Activated naive CD8-positive, alpha-beta T cell (primary cell): ENCODE measurements at regions not wholly inside any gene's neighbourhood (a gene's known extent, or its start where the extent isn't known, plus 50 kb on each side); places are given as distances from the start of the nearest gene placed in this dataset.
"Not testable (repeated sequence)": the region's sequence is repeated elsewhere in the genome, so short reads cannot be mapped to it uniquely, and the experiment has no call there.

Experiments
- H3K27ac Mint-ChIP-seq: one replicate; pipeline ENCODE4 v1.8.0; 2021; ENCODE audit warnings: mixed read lengths
- H3K27me3 Mint-ChIP-seq: one replicate; pipeline ENCODE4 v1.8.0; 2021; ENCODE audit warnings: mixed read lengths
- H3K36me3 Mint-ChIP-seq: one replicate; pipeline ENCODE4 v1.8.0; 2021; ENCODE audit warnings: mixed read lengths
- H3K4me1 Mint-ChIP-seq: one replicate; pipeline ENCODE4 v1.8.0; 2021; ENCODE audit warnings: low read depth, mixed read lengths
- H3K4me3 Mint-ChIP-seq: one replicate; pipeline ENCODE4 v1.8.0; 2021; ENCODE audit warnings: mild to moderate bottlenecking, mixed read lengths
- H3K9me3 Mint-ChIP-seq: one replicate; pipeline ENCODE4 v1.8.0; 2021; ENCODE audit warnings: low read depth, mixed read lengths

- H3K4me3 Mint-ChIP-seq: no peak overlapping the region
- no peaks in the 10 kb centered on the region for H3K27me3 Mint-ChIP-seq
- H3K9me3 Mint-ChIP-seq: no peaks in the 10 kb centered on the region
- no peak overlapping the region for H3K27ac Mint-ChIP-seq
- peaks cover 5% of the 10 kb centered on the region for H3K4me1 Mint-ChIP-seq
- no peaks in the 10 kb centered on the region for H3K36me3 Mint-ChIP-seq
These were observed 91.4 kb upstream of the NAMPT start for GRCh38 chr7:106376026-106376799.

- Mint-ChIP-seq H3K27ac (no peak overlapping the region), H3K27me3 (no peaks in the 10 kb centered on the region), H3K36me3 (no peaks in the 10 kb centered on the region), H3K9me3 (no peaks in the 10 kb centered on the region), H3K4me3 (no peak overlapping the region), H3K4me1 (peaks cover 5% of the 10 kb centered on the region)
These were observed 90.7 kb upstream of the NAMPT start for GRCh38 chr7:106375499-106375898.

GRCh38 chr7:106374437-106374836, 89.7 kb upstream of the NAMPT start:
- no peak overlapping the region for H3K27ac Mint-ChIP-seq
- H3K36me3 Mint-ChIP-seq: no peaks in the 10 kb centered on the region
- H3K4me1 Mint-ChIP-seq: peaks cover 5% of the 10 kb centered on the region
- no peaks in the 10 kb centered on the region for H3K9me3 Mint-ChIP-seq
- no peak overlapping the region for H3K4me3 Mint-ChIP-seq
- H3K27me3 Mint-ChIP-seq: no peaks in the 10 kb centered on the region

GRCh38 chr7:106372595-106373318, 88.0 kb upstream of the NAMPT start:
- Mint-ChIP-seq H3K4me1 (peaks cover 6% of the 10 kb centered on the region), H3K4me3 (no peak overlapping the region), H3K27me3 (no peaks in the 10 kb centered on the region), H3K27ac (no peak overlapping the region), H3K36me3 (no peaks in the 10 kb centered on the region), H3K9me3 (no peaks in the 10 kb centered on the region)

DNA sequence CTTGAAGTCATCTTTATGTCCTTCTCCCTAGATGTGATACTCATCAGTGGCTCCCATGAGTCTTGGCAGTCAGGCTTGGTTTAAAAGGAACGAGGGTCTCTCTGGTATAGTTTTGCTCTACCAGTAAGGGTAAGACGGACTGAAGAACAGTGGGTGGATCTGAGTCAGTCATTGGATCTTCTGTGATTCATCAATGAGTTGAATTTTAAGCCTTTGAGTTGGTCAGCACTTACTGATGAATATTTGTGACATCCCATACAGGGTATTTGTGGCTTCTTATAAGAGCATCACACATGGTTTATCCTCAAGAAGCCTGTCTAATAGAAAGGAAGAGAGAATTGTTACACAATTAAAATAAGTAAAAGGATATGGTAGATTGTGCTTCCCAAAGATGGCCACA, 87.3 kb upstream of the NAMPT start:
- Mint-ChIP-seq H3K36me3 (no peaks in the 10 kb centered on the region), H3K27me3 (no peaks in the 10 kb centered on the region), H3K9me3 (no peaks in the 10 kb centered on the region), H3K4me3 (no peak overlapping the region), H3K4me1 (peaks cover 10% of the 10 kb centered on the region), H3K27ac (no peak overlapping the region)

DNA sequence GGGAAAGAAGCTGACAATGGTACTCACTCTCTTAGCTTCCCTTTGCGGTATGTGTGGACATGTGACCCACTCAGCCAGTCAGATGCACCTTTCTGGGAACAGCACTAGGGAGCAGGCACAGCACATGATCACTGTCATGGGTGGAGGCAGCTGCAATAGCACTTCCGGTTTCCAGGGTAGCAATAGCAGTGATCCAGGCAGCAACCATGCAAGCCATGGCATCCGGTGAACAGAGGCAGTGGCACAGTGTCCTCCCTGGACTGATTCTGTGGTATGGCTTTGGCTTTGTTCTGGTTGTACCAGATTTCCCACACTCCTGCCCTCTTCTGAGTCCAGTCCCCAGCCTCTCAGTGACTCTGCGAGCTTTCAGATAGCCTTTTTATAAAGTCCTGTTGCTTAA, 86.8 kb upstream of the NAMPT start:
- Mint-ChIP-seq H3K4me3 (no peak overlapping the region), H3K36me3 (no peaks in the 10 kb centered on the region), H3K4me1 (peaks cover 11% of the 10 kb centered on the region), H3K27ac (no peak overlapping the region), H3K27me3 (no peaks in the 10 kb centered on the region), H3K9me3 (no peaks in the 10 kb centered on the region)

DNA sequence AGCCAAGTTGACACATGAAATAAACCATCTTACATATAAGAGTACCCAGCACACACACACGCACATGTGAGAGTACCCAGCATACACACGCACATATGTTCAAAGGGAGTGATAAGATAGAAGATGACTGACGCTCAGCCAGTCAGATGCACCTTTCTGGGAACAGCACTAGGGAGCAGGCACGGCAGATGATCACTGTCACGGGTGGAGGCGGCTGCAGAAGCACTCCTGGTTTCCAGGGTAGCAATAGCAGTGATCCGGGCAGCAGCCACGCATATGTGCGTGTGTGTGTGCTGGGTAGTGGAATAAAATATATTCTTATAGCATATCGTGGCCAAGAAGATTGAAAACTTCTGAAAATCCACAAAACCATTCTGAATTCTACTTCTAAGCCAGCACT, 85.8 kb upstream of the NAMPT start:
- no peak overlapping the region for H3K4me3 Mint-ChIP-seq
- no peaks in the 10 kb centered on the region for H3K9me3 Mint-ChIP-seq

GRCh38 chr7:106369816-106370215, 85.0 kb upstream of the NAMPT start:
- Mint-ChIP-seq H3K27ac (no peak overlapping the region), H3K9me3 (no peaks in the 10 kb centered on the region), H3K27me3 (no peaks in the 10 kb centered on the region), H3K36me3 (no peaks in the 10 kb centered on the region), H3K4me1 (peaks cover 17% of the 10 kb centered on the region), H3K4me3 (no peak overlapping the region)

More for the DNA sequence above, 85.8 kb upstream of the NAMPT start:
- Mint-ChIP-seq H3K27ac (no peak overlapping the region), H3K36me3 (no peaks in the 10 kb centered on the region), H3K27me3 (no peaks in the 10 kb centered on the region), H3K4me1 (peaks cover 13% of the 10 kb centered on the region)

- H3K4me3 Mint-ChIP-seq: no peak overlapping the region
- H3K9me3 Mint-ChIP-seq: no peaks in the 10 kb centered on the region
- peaks cover 17% of the 10 kb centered on the region for H3K4me1 Mint-ChIP-seq
- H3K36me3 Mint-ChIP-seq: no peaks in the 10 kb centered on the region
- H3K27ac Mint-ChIP-seq: no peak overlapping the region
- H3K27me3 Mint-ChIP-seq: no peaks in the 10 kb centered on the region
These were observed 84.6 kb upstream of the NAMPT start for GRCh38 chr7:106369352-106369751.

DNA sequence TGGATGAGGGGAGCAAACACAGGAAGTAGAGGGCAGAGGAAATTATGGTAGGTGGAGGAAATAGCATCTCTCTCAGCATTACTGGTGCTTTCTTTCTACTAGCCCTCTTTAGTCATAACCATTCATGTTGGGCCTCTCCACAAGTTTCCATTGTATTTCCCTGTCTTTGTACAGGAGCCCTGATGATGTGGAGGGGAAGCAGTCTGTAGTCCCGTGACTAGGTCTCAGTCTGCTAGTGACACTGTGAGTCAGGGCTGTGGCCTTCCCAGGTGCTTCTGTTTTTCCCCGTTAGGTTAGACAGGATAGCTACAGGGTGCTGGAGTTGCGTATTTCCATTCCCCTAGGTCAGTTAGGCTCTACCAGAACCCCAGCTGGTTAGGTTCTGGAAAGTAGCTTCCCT, 82.9 kb upstream of the NAMPT start:
- H3K27me3 Mint-ChIP-seq: no peaks in the 10 kb centered on the region
- H3K9me3 Mint-ChIP-seq: no peaks in the 10 kb centered on the region
- peaks cover 17% of the 10 kb centered on the region for H3K4me1 Mint-ChIP-seq
- H3K36me3 Mint-ChIP-seq: no peaks in the 10 kb centered on the region
- no peak overlapping the region for H3K4me3 Mint-ChIP-seq
- no peak overlapping the region for H3K27ac Mint-ChIP-seq

DNA sequence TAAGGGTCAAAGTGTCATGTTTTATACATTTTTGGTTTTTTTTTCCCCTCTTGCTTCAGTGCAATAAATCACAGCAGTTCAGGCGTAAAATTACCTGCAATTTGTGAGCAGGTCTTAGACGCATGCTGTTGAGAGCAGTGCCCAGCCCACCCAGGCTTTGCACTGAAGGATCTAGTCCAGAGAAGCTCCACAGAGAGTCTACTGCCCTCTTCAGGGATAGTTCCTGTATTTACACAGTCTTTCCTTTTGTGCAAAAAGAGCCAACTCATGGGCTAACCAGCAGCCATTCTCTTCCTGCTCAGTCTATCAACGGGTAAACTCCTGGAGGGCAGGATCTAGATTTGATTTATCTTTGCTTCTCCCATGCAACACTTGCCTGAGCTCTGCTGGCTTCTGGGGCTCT, 82.2 kb upstream of the NAMPT start:
- Mint-ChIP-seq H3K36me3 (no peaks in the 10 kb centered on the region), H3K27ac (no peak overlapping the region), H3K4me1 (peaks cover 17% of the 10 kb centered on the region), H3K9me3 (no peaks in the 10 kb centered on the region), H3K27me3 (no peaks in the 10 kb centered on the region), H3K4me3 (no peak overlapping the region)

- Mint-ChIP-seq H3K9me3 (peaks cover 5% of the 10 kb centered on the region), H3K27me3 (no peaks in the 10 kb centered on the region), H3K4me1 (peaks cover 17% of the 10 kb centered on the region), H3K4me3 (no peak overlapping the region), H3K36me3 (no peaks in the 10 kb centered on the region), H3K27ac (peak overlapping the region; percentile 22)
These were observed 80.6 kb upstream of the NAMPT start for GRCh38 chr7:106365252-106366005.

DNA sequence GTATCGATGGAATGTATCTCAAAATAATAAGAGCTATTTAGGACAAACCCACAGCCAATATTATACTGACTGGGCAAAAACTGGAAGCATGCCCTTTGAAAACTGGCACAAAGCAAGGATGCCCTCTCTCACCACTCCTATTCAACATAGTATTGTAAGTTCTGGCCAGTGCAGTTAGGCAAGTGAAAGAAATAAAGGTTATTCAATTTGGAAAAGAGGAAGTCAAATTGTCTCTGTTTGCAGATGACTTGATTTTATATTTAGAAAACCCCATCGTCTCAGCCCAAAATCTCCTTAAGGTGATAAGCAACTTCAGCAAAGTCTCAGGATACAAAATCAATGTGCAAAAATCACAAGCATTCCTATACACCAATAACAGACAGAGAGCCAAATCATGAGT, 77.7 kb upstream of the NAMPT start:
- H3K36me3 Mint-ChIP-seq, H3K27me3 Mint-ChIP-seq, H3K27ac Mint-ChIP-seq, H3K4me3 Mint-ChIP-seq: not testable (repeated sequence)
- H3K4me1 Mint-ChIP-seq: peaks cover 11% of the 10 kb centered on the region
- H3K9me3 Mint-ChIP-seq: peaks cover 12% of the 10 kb centered on the region

GRCh38 chr7:106358103-106358663, 73.4 kb upstream of the NAMPT start:
- Mint-ChIP-seq H3K9me3 (peaks cover 12% of the 10 kb centered on the region), H3K27ac (no peak overlapping the region), H3K27me3 (peaks cover 6% of the 10 kb centered on the region), H3K4me3 (no peak overlapping the region), H3K36me3 (no peaks in the 10 kb centered on the region), H3K4me1 (no peaks in the 10 kb centered on the region)

- Mint-ChIP-seq H3K27ac (no peak overlapping the region), H3K9me3 (peaks cover 12% of the 10 kb centered on the region), H3K27me3 (peaks cover 6% of the 10 kb centered on the region), H3K4me3 (no peak overlapping the region), H3K4me1 (no peaks in the 10 kb centered on the region), H3K36me3 (no peaks in the 10 kb centered on the region)
These were observed 72.9 kb upstream of the NAMPT start for GRCh38 chr7:106357675-106358074.
